Common myeloid progenitor, CD34-positive (primary cell): ENCODE measurements at regions not wholly inside any gene's neighbourhood (a gene's known extent, or its start where the extent isn't known, plus 50 kb on each side); places are given as distances from the start of the nearest gene placed in this dataset.

Experiments used
- CTCF ChIA-PET: fragments of 350-600 bp; sonication (Branson Sonifier 250); formaldehyde crosslinking; loops from one replicate; lab custom pipeline; 2021; ENCODE audit warnings: antibody characterized with exemption; lab: Charles Lee
- POLR2A ChIA-PET: fragments of 350-600 bp; sonication (Branson Sonifier 250); formaldehyde crosslinking; loops from one replicate; lab custom pipeline; 2021; ENCODE audit warnings: antibody characterized with exemption; lab: Charles Lee
- DNase-seq, 3 donors: peaks; one replicate each; pipeline versions ENCODE4 v3.0.0 to v3.0.0-alpha.2; 2013
- H3K27ac ChIP-seq, 2 experiments: 1 replicate in 1 of 2; 2 replicates in 1 of 2; pipeline ENCODE4 v1.7.0; 2013; ENCODE audit warnings: inconsistent platforms in 2 of 2, low read length in 2 of 2, mild to moderate bottlenecking in 2 of 2, low read depth in 1 of 2, moderate library complexity in 1 of 2; ENCODE audit not compliant: severe bottlenecking in 2 of 2, insufficient read depth in 1 of 2, poor library complexity in 1 of 2
- H3K27me3 ChIP-seq, 5 experiments: replicated peaks in 2 of 5; 1 replicate in 3 of 5; 2 replicates in 2 of 5; pipeline versions ENCODE4 v1.6.1 to v1.7.0; 2013; ENCODE audit warnings: low read length in 4 of 5, mild to moderate bottlenecking in 2 of 5, moderate library complexity in 2 of 5, inconsistent platforms in 1 of 5; ENCODE audit not compliant: insufficient read depth in 5 of 5, control insufficient read depth in 4 of 5
- H3K36me3 ChIP-seq, 4 experiments: 1 replicate in 2 of 4; 2 replicates in 2 of 4; pipeline versions ENCODE4 v1.6.1 to v1.7.0; 2013; ENCODE audit warnings: low read length in 3 of 4, control low read depth in 1 of 4, mild to moderate bottlenecking in 1 of 4; ENCODE audit not compliant: control insufficient read depth in 4 of 4, insufficient read depth in 4 of 4
- H3K4me1 ChIP-seq, 4 experiments: 1 replicate in 3 of 4; 2 replicates in 1 of 4; pipeline versions ENCODE4 v1.6.1 to v1.7.1; 2013; ENCODE audit warnings: low read length in 3 of 4, mild to moderate bottlenecking in 3 of 4, control low read depth in 1 of 4, inconsistent platforms in 1 of 4, moderate library complexity in 1 of 4; ENCODE audit not compliant: control insufficient read depth in 4 of 4, insufficient read depth in 4 of 4; ENCODE audit errors: control extremely low read depth in 1 of 4
- H3K4me3 ChIP-seq, 7 experiments: 1 replicate in 4 of 7; 2 replicates in 3 of 7; pipeline versions ENCODE4 v1.5.1 to v1.7.0; 2013; ENCODE audit warnings: mild to moderate bottlenecking in 7 of 7, low read length in 6 of 7, moderate library complexity in 6 of 7, inconsistent platforms in 2 of 7, low read depth in 2 of 7, control low read depth in 1 of 7; ENCODE audit not compliant: insufficient read depth in 4 of 7, control insufficient read depth in 1 of 7; ENCODE audit errors: extremely low read depth in 1 of 7
- H3K9me3 ChIP-seq, 5 experiments: 1 replicate in 4 of 5; 2 replicates in 1 of 5; pipeline versions ENCODE4 v1.6.1 to v1.7.1; 2013; ENCODE audit warnings: low read length in 4 of 5, mild to moderate bottlenecking in 2 of 5, inconsistent platforms in 1 of 5, low read depth in 1 of 5, moderate library complexity in 1 of 5; ENCODE audit not compliant: control insufficient read depth in 4 of 5, insufficient read depth in 2 of 5; ENCODE audit errors: control extremely low read depth in 1 of 5
- WGBS: methylation state at CpG from one replicate; pipeline ENCODE4 v1.1.5; 2013; ENCODE audit not compliant: insufficient coverage; 5-methylcytosine and 5-hydroxymethylcytosine counted together

- no peak overlapping the region for H3K27ac ChIP-seq
- ChIA-PET POLR2A (interaction anchor here (0.7 to 1.7 kb wide), 8 partner anchors 10 to 155 kb away, joined by 3 to 6 read pairs (median 4); no protein-coding TSS in a partner anchor), CTCF (interaction anchor here (1.0 to 2.5 kb wide), 13 partner anchors 9 to 203 kb away, joined by 3 to 8 read pairs (median 3); partner anchors contain the start of gene ABCA1)
- no peak for DNase-seq
- peaks cover 0 to 2% (median 0%) of the 10 kb centered on the region in 5 experiments for H3K9me3 ChIP-seq
- H3K4me1 ChIP-seq = peaks cover 9 to 42% (median 34%) of the 10 kb centered on the region in 4 experiments
- H3K27me3 ChIP-seq = no peaks in the 10 kb centered on the region
- peak overlapping the region in 2 of 7 experiments; percentile 1 to 45 for H3K4me3 ChIP-seq
- no peaks in the 10 kb centered on the region for H3K36me3 ChIP-seq
- 92% methylated on average over 11 of the region's 17 CpGs for WGBS
These were observed 137.4 kb upstream of the ABCA1 start for GRCh38 chr9:105065098-105066088.

- 32% methylated on average over 5 of the region's 5 CpGs for WGBS
- peaks cover 9 to 42% (median 34%) of the 10 kb centered on the region in 4 experiments for H3K4me1 ChIP-seq
- H3K27ac ChIP-seq = no peak overlapping the region
- peaks cover 0 to 2% (median 0%) of the 10 kb centered on the region in 5 experiments for H3K9me3 ChIP-seq
- no peaks in the 10 kb centered on the region for H3K36me3 ChIP-seq
- no peaks in the 10 kb centered on the region for H3K27me3 ChIP-seq
- POLR2A ChIA-PET = no interaction called here
- H3K4me3 ChIP-seq = no peak overlapping the region
- CTCF ChIA-PET = interaction anchor here (1.0 to 2.5 kb wide), 4 partner anchors 10 to 93 kb away, joined by 3 to 7 read pairs (median 3); no protein-coding TSS in a partner anchor
- DNase-seq = peak; percentile 14 to 54 (median 53)
These were observed 138.4 kb upstream of the ABCA1 start for GRCh38 chr9:105066275-105066865.

GRCh38 chr9:105067895-105068580 lies 140.1 kb upstream of the ABCA1 start:
- no peaks in the 10 kb centered on the region for H3K27me3 ChIP-seq
- H3K36me3 ChIP-seq = no peaks in the 10 kb centered on the region
- peaks cover 9 to 42% (median 34%) of the 10 kb centered on the region in 4 experiments for H3K4me1 ChIP-seq
- DNase-seq = peak in 1 of 3 donors; percentile 31
- CTCF ChIA-PET = no interaction called here
- no peak overlapping the region for H3K4me3 ChIP-seq
- POLR2A ChIA-PET = no interaction called here
- no peak overlapping the region for H3K27ac ChIP-seq
- H3K9me3 ChIP-seq = peaks cover 0 to 2% (median 0%) of the 10 kb centered on the region in 5 experiments
- no CpG with 5 or more reads among the region's 3 CpGs for WGBS

DNA sequence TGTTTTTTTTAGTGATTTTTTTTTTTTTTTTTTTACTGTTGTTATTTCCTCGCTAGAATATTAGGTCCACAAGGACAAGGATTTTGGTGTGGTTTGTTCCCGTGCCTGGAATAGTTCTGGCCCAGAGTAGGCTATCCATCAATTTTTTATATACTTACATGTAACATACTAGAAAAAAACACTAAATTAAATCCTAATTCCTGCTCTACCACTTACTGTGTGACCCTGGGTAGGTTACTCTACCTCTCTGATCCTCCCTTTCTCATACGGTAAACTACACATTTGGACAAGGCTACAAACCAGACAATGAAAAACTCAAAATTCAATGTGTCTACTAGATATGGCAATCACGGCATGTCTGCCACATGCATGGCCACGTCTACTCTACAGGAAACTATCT lies 141.3 kb upstream of the ABCA1 start:
- Histone ChIP-seq H3K4me3 (no peak overlapping the region), H3K9me3 (peaks cover 0 to 2% (median 0%) of the 10 kb centered on the region in 5 experiments), H3K36me3 (no peaks in the 10 kb centered on the region), H3K27ac (no peak overlapping the region), H3K27me3 (no peaks in the 10 kb centered on the region), H3K4me1 (peaks cover 9 to 32% (median 26%) of the 10 kb centered on the region in 4 experiments)
- 92% methylated on average over 3 of the region's 5 CpGs for WGBS
- no peak for DNase-seq
- CTCF ChIA-PET = no interaction called here
- POLR2A ChIA-PET = no interaction called here

DNA sequence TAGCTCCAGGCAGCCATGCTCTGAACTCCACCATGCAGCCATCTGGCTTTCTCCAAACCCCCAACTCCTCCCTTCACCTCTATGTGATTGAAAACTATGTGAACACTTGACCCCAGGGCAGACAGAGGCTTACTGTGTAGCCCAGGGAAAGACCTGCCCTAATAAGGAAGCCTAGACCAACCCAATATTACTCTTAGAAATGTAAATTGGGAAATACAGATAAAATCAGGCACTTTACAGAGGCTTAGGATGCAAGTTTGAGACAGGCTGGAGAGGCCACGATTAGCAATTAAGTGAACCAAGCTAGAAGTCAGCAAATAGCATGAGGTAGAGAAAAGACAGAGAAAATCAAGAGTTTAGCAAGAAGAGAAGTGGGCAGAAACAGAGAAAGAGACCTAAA lies 141.7 kb upstream of the ABCA1 start:
- 90% methylated on average over 1 of the region's 1 CpG for WGBS
- POLR2A ChIA-PET = no interaction called here
- H3K4me3 ChIP-seq = no peak overlapping the region
- peaks cover 0 to 2% (median 0%) of the 10 kb centered on the region in 5 experiments for H3K9me3 ChIP-seq
- no peak overlapping the region for H3K27ac ChIP-seq
- no peaks in the 10 kb centered on the region for H3K27me3 ChIP-seq
- no peaks in the 10 kb centered on the region for H3K36me3 ChIP-seq
- DNase-seq = no peak
- CTCF ChIA-PET = no interaction called here
- peaks cover 8 to 28% (median 21%) of the 10 kb centered on the region in 4 experiments for H3K4me1 ChIP-seq

DNA sequence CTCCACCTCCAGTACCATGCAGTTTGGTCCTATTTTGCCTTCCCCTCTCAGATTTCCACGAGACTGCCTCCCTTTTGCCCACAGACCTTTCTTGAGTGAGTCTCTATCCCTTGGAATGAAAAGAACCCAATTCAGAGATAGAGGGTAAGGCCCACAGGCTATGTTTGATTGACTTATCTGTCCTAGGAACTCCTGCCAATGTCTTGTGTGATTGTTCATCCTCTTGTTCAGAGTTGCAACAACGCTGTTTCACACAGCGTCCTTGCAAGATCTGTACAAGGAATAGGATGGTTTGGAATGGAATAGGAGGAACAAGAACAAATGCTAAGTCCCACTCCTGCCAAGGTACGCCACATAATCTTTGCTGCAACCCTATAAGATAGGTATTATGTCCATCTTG lies 142.2 kb upstream of the ABCA1 start:
- no peak for DNase-seq
- Histone ChIP-seq H3K27me3 (no peaks in the 10 kb centered on the region), H3K36me3 (no peaks in the 10 kb centered on the region), H3K9me3 (peaks cover 0 to 2% (median 0%) of the 10 kb centered on the region in 5 experiments), H3K4me1 (peaks cover 6 to 24% (median 17%) of the 10 kb centered on the region in 4 experiments), H3K4me3 (no peak overlapping the region), H3K27ac (no peak overlapping the region)
- POLR2A ChIA-PET = no interaction called here
- WGBS = 100% methylated on average over 1 of the region's 4 CpGs
- CTCF ChIA-PET = no interaction called here
